ENCODE measurements at regions not wholly inside any gene's neighbourhood (a gene's known extent, or its start where the extent isn't known, plus 50 kb on each side); places are given as distances from the start of the nearest gene placed in this dataset.

GRCh38 chr4:71162386-71162785, 168.9 kb downstream of the DCK start:
- no peaks in the 10 kb centered on the region for H3K36me3 ChIP-seq (ENCODE audit: control insufficient read depth in 2 of 4, insufficient read depth in 4 of 4, low read length in 3 of 4)
- no peak overlapping the region for H3K4ac ChIP-seq (replicated peaks; ENCODE audit: insufficient read length, low read depth, low read length)
- H4K5ac ChIP-seq (ENCODE audit: insufficient read length, low read depth, low read length) = no peak overlapping the region
- H2AFZ ChIP-seq (ENCODE audit: low read length) = 0 out of 2 replicates have a peak overlapping the region, but pooled peaks have one; percentile 43
- no peak overlapping the region for H2BK15ac ChIP-seq (ENCODE audit: low read length)
- H3K9ac ChIP-seq (replicated peaks in 1 of 4; ENCODE audit: extremely low read depth in 1 of 4, low read depth in 3 of 4, low read length in 3 of 4) = no peak overlapping the region
- 96% methylated on average over 1 of the region's 1 CpG; no CpG with 5 or more reads in 1 of the 2 experiments for WGBS, 2 experiments (ENCODE audit: extremely low coverage in 1 of 2, insufficient coverage in 1 of 2, insufficient read length in 1 of 2, insufficient replicate concordance in 2 of 2, low coverage in 1 of 2, low lambda C conversion rate in 2 of 2, missing lambda C conversion rate in 1 of 2)
- no peak overlapping the region for H3K4me3 ChIP-seq (ENCODE audit: extremely low read depth in 1 of 4, insufficient read depth in 2 of 4, low read depth in 3 of 4, low read length in 4 of 4)
- no peak overlapping the region for H3K14ac ChIP-seq (ENCODE audit: insufficient read length)
- DNase-seq (ENCODE audit: low read depth in 1 of 2, low spot score in 2 of 2) = no peak
- H3K4me2 ChIP-seq (ENCODE audit: insufficient read depth in 1 of 2, low read depth in 2 of 2, low read length in 2 of 2) = no peak overlapping the region
- no peak overlapping the region for H2BK120ac ChIP-seq (replicated peaks; ENCODE audit: low read depth, low read length)
- no peak overlapping the region for H2BK12ac ChIP-seq (ENCODE audit: low read depth, low read length)
- no peak overlapping the region for H3K56ac ChIP-seq (replicated peaks; ENCODE audit: insufficient read length, low read depth, low read length)
- no peaks in the 10 kb centered on the region for H4K20me1 ChIP-seq (replicated peaks in 1 of 2; ENCODE audit: control insufficient read depth in 1 of 2, insufficient read depth in 2 of 2, low read length in 2 of 2)
- H3K79me1 ChIP-seq (ENCODE audit: low read depth, low read length) = no peaks in the 10 kb centered on the region
- no peaks in the 10 kb centered on the region for H3K9me3 ChIP-seq (ENCODE audit: insufficient read depth in 2 of 2, low read depth in 1 of 2, low read length in 1 of 2)
- H3K23me2 ChIP-seq (ENCODE audit: low read depth, low read length) = no peaks in the 10 kb centered on the region; the same call in 1 of the 2 replicates
- POLR2A ChIA-PET (ENCODE audit: partially characterized antibody) = no interaction called here
- H2AK5ac ChIP-seq (ENCODE audit: low read depth, low read length) = no peak overlapping the region
- no peaks in the 10 kb centered on the region for H3K27me3 ChIP-seq (replicated peaks in 1 of 4; ENCODE audit: control insufficient read depth in 3 of 4, extremely low read depth in 1 of 4, insufficient read depth in 3 of 4, low read length in 3 of 4)
- no peaks in the 10 kb centered on the region for H3K79me2 ChIP-seq (ENCODE audit: control insufficient read depth in 1 of 2, insufficient read depth in 2 of 2, low read length in 2 of 2)
- no peak overlapping the region for H4K91ac ChIP-seq (replicated peaks; ENCODE audit: insufficient read length, low read length)
- H3K23ac ChIP-seq (ENCODE audit: insufficient read length) = no peak overlapping the region
- H3K4me1 ChIP-seq (replicated peaks in 1 of 4; ENCODE audit: control insufficient read depth in 3 of 4, insufficient read depth in 4 of 4, low read length in 3 of 4) = no peaks in the 10 kb centered on the region
- TF ChIP-seq HDAC2 (IDR thresholded peaks at IDR 0.05; ENCODE audit: borderline replicate concordance in 1 of 2, low read depth in 2 of 2, low read length in 2 of 2) (no peak), SP1 (IDR thresholded peaks at IDR 0.05; ENCODE audit: low read depth, low read length) (no peak), JUN (IDR thresholded peaks at IDR 0.05; ENCODE audit: low read depth, low read length) (no peak), NANOG (IDR thresholded peaks at IDR 0.05; ENCODE audit: insufficient read depth, low read depth, low read length, poor library complexity, severe bottlenecking) (no peak), EGR1 (IDR thresholded peaks at IDR 0.05; ENCODE audit: borderline replicate concordance, low read depth, low read length) (no peak), RFX5 (IDR thresholded peaks at IDR 0.05; ENCODE audit: borderline replicate concordance, low read depth, low read length) (no peak), JUND (IDR thresholded peaks at IDR 0.05; ENCODE audit: low read length) (no peak), TAF1 (IDR thresholded peaks at IDR 0.05; ENCODE audit: low read depth, low read length) (no peak), PHF8 (conservative IDR thresholded peaks at IDR 0.05; ENCODE audit: low read depth, low read length) (no peak), SP2 (IDR thresholded peaks at IDR 0.05; ENCODE audit: low read length) (no peak), NRF1 (IDR thresholded peaks at IDR 0.05; ENCODE audit: low read depth, low read length) (no peak), POLR2A (IDR thresholded peaks at IDR 0.05; ENCODE audit: control extremely low read depth in 1 of 2, low read depth in 2 of 2, low read length in 2 of 2) (no peak), ASH2L (IDR thresholded peaks at IDR 0.05; ENCODE audit: low read length) (no peak), CREB1 (IDR thresholded peaks at IDR 0.05) (no peak)
- TF ChIP-seq, protein P1, sequence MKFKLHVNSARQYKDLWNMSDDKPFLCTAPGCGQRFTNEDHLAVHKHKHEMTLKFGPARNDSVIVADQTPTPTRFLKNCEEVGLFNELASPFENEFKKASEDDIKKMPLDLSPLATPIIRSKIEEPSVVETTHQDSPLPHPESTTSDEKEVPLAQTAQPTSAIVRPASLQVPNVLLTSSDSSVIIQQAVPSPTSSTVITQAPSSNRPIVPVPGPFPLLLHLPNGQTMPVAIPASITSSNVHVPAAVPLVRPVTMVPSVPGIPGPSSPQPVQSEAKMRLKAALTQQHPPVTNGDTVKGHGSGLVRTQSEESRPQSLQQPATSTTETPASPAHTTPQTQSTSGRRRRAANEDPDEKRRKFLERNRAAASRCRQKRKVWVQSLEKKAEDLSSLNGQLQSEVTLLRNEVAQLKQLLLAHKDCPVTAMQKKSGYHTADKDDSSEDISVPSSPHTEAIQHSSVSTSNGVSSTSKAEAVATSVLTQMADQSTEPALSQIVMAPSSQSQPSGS (IDR thresholded peaks at IDR 0.05; ENCODE audit: low read length) = no peak
- CTCF ChIA-PET (ENCODE audit: partially characterized antibody) = no interaction called here
- no peak overlapping the region for H2BK5ac ChIP-seq (ENCODE audit: low read depth, low read length)
- H3K18ac ChIP-seq (ENCODE audit: extremely low read depth, low read length) = no peak overlapping the region
- H2BK20ac ChIP-seq (ENCODE audit: low read length) = no peak overlapping the region
- no peak overlapping the region for H4K8ac ChIP-seq (ENCODE audit: extremely low read depth, insufficient read depth, low read length)
- no peak overlapping the region for H3K27ac ChIP-seq (ENCODE audit: low read depth, low read length)
- no peak for FAIRE-seq
